ENCODE measurements at regions not wholly inside any gene's neighbourhood (a gene's known extent, or its start where the extent isn't known, plus 50 kb on each side); places are given as distances from the start of the nearest gene placed in this dataset.

- Histone ChIP-seq H3K27me3 (no peaks in the 10 kb centered on the region), H3K36me3 (no peaks in the 10 kb centered on the region), H3K4me1 (no peaks in the 10 kb centered on the region), H3K27ac (no peak overlapping the region), H3K9me3 (no peaks in the 10 kb centered on the region), H3K4me3 (no peak overlapping the region)
- peak; percentile 79 to 82 for TF ChIP-seq CTCF (IDR thresholded peaks at IDR 0.05)
- intact Hi-C loops (cut with DNase I; ENCODE audit: low total_unique reads) = loop anchor here (10.0 kb wide), 2 partner anchors 197 to 1337 kb away; no protein-coding TSS in a partner anchor
- peak in 1 of 2 donors; percentile 64 for DNase-seq
These were observed 94.0 kb downstream of the ACTL7B start for GRCh38 chr9:108761655-108762347.

- H3K27ac ChIP-seq = no peak overlapping the region
- no peak for DNase-seq
- peaks cover 0 to under 1% of the 10 kb centered on the region in 2 donors for H3K27me3 ChIP-seq
- H3K36me3 ChIP-seq = no peaks in the 10 kb centered on the region
- no peaks in the 10 kb centered on the region for H3K9me3 ChIP-seq
- intact Hi-C loops (cut with DNase I; ENCODE audit: low total_unique reads) = loop anchor here (10.0 kb wide), 2 partner anchors 196 to 1336 kb away; no protein-coding TSS in a partner anchor
- no peaks in the 10 kb centered on the region for H3K4me1 ChIP-seq
- H3K4me3 ChIP-seq = no peak overlapping the region
- TF ChIP-seq CTCF (IDR thresholded peaks at IDR 0.05) = no peak
These were observed 94.9 kb downstream of the ACTL7B start for GRCh38 chr9:108760841-108761240.

- H3K27ac ChIP-seq = no peak overlapping the region
- intact Hi-C loops (cut with DNase I; ENCODE audit: low total_unique reads) = loop anchor here (10.0 kb wide), 2 partner anchors 195 to 1335 kb away; no protein-coding TSS in a partner anchor
- peaks cover 0 to 2% of the 10 kb centered on the region in 2 donors for H3K27me3 ChIP-seq
- H3K36me3 ChIP-seq = no peaks in the 10 kb centered on the region
- no peaks in the 10 kb centered on the region for H3K4me1 ChIP-seq
- no peak overlapping the region for H3K4me3 ChIP-seq
- H3K9me3 ChIP-seq = no peaks in the 10 kb centered on the region
- no peak for DNase-seq
- TF ChIP-seq CTCF (IDR thresholded peaks at IDR 0.05) = no peak
These were observed 96.0 kb downstream of the ACTL7B start for GRCh38 chr9:108759835-108760234.

- peaks cover 0 to 2% of the 10 kb centered on the region in 2 donors for H3K27me3 ChIP-seq
- H3K9me3 ChIP-seq = no peaks in the 10 kb centered on the region
- no peak overlapping the region for H3K27ac ChIP-seq
- H3K4me1 ChIP-seq = no peaks in the 10 kb centered on the region
- H3K4me3 ChIP-seq = no peak overlapping the region
- DNase-seq = no peak
- no peak for TF ChIP-seq CTCF (IDR thresholded peaks at IDR 0.05)
- H3K36me3 ChIP-seq = no peaks in the 10 kb centered on the region
- intact Hi-C loops (cut with DNase I; ENCODE audit: low total_unique reads) = no loop called here
These were observed 96.4 kb downstream of the ACTL7B start for GRCh38 chr9:108759399-108759798.

GRCh38 chr9:108756746-108757490 lies 98.9 kb downstream of the ACTL7B start:
- intact Hi-C loops (cut with DNase I; ENCODE audit: low total_unique reads) = no loop called here
- H3K4me3 ChIP-seq = no peak overlapping the region
- H3K4me1 ChIP-seq = no peaks in the 10 kb centered on the region
- peaks cover 0 to 2% of the 10 kb centered on the region in 2 donors for H3K27me3 ChIP-seq
- H3K36me3 ChIP-seq = no peaks in the 10 kb centered on the region
- H3K9me3 ChIP-seq = no peaks in the 10 kb centered on the region
- TF ChIP-seq CTCF (IDR thresholded peaks at IDR 0.05) = no peak
- no peak overlapping the region for H3K27ac ChIP-seq
- DNase-seq = no peak
